HL-60 (cell line): ENCODE measurements at regions not wholly inside any gene's neighbourhood (a gene's known extent, or its start where the extent isn't known, plus 50 kb on each side); places are given as distances from the start of the nearest gene placed in this dataset.

ENCODE experiments used
- POLR2AphosphoS5 ChIP-seq: IDR thresholded peaks from 2 replicates; pipeline ENCODE4 v1.6.1; 2012; ENCODE audit warnings: low read depth
- TF ChIP-seq, protein P1 (sequence below): IDR thresholded peaks from one replicate; pipeline ENCODE4 v1.5.1; 2011; ENCODE audit warnings: low read length, control low read depth, inconsistent platforms; ENCODE audit not compliant: insufficient read depth
- TF ChIP-seq, protein P2 (sequence below): IDR thresholded peaks from 2 replicates; pipeline ENCODE4 v1.6.1; 2012; ENCODE audit warnings: low read depth; ENCODE audit not compliant: insufficient replicate concordance

DNA sequence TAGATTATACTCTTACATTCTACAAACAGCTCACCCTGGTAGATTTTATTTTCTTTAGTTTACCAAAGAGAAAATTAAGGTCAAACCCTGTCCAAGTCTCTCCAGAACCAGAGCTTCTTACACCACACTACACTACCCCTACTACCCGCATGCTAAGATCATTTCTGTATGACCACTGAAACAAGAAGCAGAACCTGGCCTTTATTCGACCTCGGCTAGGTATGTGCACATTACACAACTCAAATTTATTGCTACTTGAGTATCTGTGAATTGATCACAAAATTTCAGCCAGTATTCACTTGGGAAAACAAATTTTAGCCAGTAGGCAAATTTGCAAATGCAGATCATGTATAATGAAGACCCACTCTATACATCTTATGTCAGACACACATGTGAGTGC lies 2437.0 kb downstream of the PCDH9 start:
- TF ChIP-seq, protein P1, sequence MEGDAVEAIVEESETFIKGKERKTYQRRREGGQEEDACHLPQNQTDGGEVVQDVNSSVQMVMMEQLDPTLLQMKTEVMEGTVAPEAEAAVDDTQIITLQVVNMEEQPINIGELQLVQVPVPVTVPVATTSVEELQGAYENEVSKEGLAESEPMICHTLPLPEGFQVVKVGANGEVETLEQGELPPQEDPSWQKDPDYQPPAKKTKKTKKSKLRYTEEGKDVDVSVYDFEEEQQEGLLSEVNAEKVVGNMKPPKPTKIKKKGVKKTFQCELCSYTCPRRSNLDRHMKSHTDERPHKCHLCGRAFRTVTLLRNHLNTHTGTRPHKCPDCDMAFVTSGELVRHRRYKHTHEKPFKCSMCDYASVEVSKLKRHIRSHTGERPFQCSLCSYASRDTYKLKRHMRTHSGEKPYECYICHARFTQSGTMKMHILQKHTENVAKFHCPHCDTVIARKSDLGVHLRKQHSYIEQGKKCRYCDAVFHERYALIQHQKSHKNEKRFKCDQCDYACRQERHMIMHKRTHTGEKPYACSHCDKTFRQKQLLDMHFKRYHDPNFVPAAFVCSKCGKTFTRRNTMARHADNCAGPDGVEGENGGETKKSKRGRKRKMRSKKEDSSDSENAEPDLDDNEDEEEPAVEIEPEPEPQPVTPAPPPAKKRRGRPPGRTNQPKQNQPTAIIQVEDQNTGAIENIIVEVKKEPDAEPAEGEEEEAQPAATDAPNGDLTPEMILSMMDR, result no peak
- no peak for TF ChIP-seq POLR2AphosphoS5
- TF ChIP-seq, protein P2, sequence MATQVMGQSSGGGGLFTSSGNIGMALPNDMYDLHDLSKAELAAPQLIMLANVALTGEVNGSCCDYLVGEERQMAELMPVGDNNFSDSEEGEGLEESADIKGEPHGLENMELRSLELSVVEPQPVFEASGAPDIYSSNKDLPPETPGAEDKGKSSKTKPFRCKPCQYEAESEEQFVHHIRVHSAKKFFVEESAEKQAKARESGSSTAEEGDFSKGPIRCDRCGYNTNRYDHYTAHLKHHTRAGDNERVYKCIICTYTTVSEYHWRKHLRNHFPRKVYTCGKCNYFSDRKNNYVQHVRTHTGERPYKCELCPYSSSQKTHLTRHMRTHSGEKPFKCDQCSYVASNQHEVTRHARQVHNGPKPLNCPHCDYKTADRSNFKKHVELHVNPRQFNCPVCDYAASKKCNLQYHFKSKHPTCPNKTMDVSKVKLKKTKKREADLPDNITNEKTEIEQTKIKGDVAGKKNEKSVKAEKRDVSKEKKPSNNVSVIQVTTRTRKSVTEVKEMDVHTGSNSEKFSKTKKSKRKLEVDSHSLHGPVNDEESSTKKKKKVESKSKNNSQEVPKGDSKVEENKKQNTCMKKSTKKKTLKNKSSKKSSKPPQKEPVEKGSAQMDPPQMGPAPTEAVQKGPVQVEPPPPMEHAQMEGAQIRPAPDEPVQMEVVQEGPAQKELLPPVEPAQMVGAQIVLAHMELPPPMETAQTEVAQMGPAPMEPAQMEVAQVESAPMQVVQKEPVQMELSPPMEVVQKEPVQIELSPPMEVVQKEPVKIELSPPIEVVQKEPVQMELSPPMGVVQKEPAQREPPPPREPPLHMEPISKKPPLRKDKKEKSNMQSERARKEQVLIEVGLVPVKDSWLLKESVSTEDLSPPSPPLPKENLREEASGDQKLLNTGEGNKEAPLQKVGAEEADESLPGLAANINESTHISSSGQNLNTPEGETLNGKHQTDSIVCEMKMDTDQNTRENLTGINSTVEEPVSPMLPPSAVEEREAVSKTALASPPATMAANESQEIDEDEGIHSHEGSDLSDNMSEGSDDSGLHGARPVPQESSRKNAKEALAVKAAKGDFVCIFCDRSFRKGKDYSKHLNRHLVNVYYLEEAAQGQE, result no peak
